ENCODE measurements at regions not wholly inside any gene's neighbourhood (a gene's known extent, or its start where the extent isn't known, plus 50 kb on each side); places are given as distances from the start of the nearest gene placed in this dataset.

GRCh38 chr7:156237614-156238013, 403.0 kb upstream of the RNF32 start:
- TF ChIP-seq POLR2A (IDR thresholded peaks at IDR 0.05; ENCODE audit: low read depth, low read length) (no peak), TAF1 (IDR thresholded peaks at IDR 0.05; ENCODE audit: low read depth, low read length) (no peak)
